ENCODE measurements at regions not wholly inside any gene's neighbourhood (a gene's known extent, or its start where the extent isn't known, plus 50 kb on each side); places are given as distances from the start of the nearest gene placed in this dataset.

DNA sequence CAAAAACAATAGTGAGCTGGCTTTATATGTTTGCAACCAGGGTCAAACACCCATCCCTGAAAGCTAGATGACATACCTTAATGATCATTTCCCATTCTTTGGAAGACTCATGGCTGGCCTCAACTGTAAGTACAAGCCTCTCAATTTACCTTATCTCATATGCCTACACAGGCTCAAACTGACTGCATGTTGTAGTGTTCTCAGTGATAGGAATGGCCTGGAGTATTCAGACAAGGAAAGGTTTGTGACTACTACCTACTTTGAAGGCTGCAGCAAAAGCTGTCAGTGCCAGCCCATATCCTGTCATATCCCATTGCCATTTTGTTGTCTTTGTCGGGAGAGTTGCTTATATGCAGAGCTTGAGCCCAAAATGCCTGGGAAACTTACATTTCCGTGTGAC is 205.2 kb upstream of the MOCS1 start:
- Histone ChIP-seq H3K36me3 (ENCODE audit: insufficient read depth, low read length) (no peaks in the 10 kb centered on the region), H3K4me3 (ENCODE audit: low read length) (no peak overlapping the region), H3K27ac (ENCODE audit: low read length) (no peak overlapping the region), H3K9me2 (ENCODE audit: insufficient read depth, low read length) (no peaks in the 10 kb centered on the region), H3K9ac (ENCODE audit: low read length) (no peak overlapping the region), H3K9me3 (ENCODE audit: low read length) (no peaks in the 10 kb centered on the region), H3F3A (ENCODE audit: insufficient read depth, low read length, poor library complexity, severe bottlenecking) (no peaks in the 10 kb centered on the region), H3K4me2 (ENCODE audit: low read length) (no peak overlapping the region), H2AFZ (ENCODE audit: low read depth, low read length) (no peak overlapping the region), H3K79me2 (replicated peaks; ENCODE audit: insufficient read depth, low read length) (no peaks in the 10 kb centered on the region), H3K27me3 (ENCODE audit: insufficient read depth, low read depth, low read length) (no peaks in the 10 kb centered on the region), H4K20me1 (ENCODE audit: insufficient read depth) (no peaks in the 10 kb centered on the region)
- TF ChIP-seq, protein P1, sequence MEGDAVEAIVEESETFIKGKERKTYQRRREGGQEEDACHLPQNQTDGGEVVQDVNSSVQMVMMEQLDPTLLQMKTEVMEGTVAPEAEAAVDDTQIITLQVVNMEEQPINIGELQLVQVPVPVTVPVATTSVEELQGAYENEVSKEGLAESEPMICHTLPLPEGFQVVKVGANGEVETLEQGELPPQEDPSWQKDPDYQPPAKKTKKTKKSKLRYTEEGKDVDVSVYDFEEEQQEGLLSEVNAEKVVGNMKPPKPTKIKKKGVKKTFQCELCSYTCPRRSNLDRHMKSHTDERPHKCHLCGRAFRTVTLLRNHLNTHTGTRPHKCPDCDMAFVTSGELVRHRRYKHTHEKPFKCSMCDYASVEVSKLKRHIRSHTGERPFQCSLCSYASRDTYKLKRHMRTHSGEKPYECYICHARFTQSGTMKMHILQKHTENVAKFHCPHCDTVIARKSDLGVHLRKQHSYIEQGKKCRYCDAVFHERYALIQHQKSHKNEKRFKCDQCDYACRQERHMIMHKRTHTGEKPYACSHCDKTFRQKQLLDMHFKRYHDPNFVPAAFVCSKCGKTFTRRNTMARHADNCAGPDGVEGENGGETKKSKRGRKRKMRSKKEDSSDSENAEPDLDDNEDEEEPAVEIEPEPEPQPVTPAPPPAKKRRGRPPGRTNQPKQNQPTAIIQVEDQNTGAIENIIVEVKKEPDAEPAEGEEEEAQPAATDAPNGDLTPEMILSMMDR (IDR thresholded peaks at IDR 0.05; ENCODE audit: poor library complexity, severe bottlenecking): no peak
- TF ChIP-seq EZH2 (IDR thresholded peaks at IDR 0.05; ENCODE audit: borderline replicate concordance, insufficient read depth, low read length, poor library complexity, severe bottlenecking) (no peak), POLR2AphosphoS5 (IDR thresholded peaks at IDR 0.05) (no peak), SMC3 (conservative IDR thresholded peaks at IDR 0.05; ENCODE audit: poor library complexity) (no peak), RAD21 (conservative IDR thresholded peaks at IDR 0.05) (no peak), TAF1 (IDR thresholded peaks at IDR 0.05; ENCODE audit: low read depth) (no peak), EP300 (conservative IDR thresholded peaks at IDR 0.05; ENCODE audit: poor library complexity, severe bottlenecking) (no peak), MXI1 (conservative IDR thresholded peaks at IDR 0.05; ENCODE audit: poor library complexity, severe bottlenecking) (no peak)
- TF ChIP-seq, protein P2, sequence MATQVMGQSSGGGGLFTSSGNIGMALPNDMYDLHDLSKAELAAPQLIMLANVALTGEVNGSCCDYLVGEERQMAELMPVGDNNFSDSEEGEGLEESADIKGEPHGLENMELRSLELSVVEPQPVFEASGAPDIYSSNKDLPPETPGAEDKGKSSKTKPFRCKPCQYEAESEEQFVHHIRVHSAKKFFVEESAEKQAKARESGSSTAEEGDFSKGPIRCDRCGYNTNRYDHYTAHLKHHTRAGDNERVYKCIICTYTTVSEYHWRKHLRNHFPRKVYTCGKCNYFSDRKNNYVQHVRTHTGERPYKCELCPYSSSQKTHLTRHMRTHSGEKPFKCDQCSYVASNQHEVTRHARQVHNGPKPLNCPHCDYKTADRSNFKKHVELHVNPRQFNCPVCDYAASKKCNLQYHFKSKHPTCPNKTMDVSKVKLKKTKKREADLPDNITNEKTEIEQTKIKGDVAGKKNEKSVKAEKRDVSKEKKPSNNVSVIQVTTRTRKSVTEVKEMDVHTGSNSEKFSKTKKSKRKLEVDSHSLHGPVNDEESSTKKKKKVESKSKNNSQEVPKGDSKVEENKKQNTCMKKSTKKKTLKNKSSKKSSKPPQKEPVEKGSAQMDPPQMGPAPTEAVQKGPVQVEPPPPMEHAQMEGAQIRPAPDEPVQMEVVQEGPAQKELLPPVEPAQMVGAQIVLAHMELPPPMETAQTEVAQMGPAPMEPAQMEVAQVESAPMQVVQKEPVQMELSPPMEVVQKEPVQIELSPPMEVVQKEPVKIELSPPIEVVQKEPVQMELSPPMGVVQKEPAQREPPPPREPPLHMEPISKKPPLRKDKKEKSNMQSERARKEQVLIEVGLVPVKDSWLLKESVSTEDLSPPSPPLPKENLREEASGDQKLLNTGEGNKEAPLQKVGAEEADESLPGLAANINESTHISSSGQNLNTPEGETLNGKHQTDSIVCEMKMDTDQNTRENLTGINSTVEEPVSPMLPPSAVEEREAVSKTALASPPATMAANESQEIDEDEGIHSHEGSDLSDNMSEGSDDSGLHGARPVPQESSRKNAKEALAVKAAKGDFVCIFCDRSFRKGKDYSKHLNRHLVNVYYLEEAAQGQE (IDR thresholded peaks at IDR 0.05; ENCODE audit: borderline replicate concordance): no peak

DNA sequence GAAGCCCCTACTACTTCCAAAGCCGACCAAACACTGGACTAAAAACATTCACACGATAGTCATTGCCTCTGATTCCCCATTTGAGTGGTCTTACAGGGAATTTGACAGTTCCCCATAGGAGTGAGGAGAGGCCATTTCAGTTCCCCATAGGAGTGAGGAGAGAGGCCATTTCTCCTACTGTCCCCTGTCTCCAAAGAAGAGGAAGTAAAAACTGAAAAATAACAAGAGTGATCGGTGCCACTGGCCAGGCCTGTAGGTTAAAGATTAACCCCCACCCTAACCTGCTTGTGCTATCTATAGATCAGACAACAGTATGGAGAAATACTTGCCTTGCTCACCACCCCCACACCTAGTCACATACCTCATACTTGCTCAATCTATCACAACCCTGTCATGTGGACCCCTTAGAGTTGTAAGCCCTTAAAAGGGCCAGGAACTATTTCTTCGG is 204.0 kb upstream of the MOCS1 start:
- H3K9ac ChIP-seq (ENCODE audit: low read length): no peak overlapping the region
- H3K27me3 ChIP-seq (ENCODE audit: insufficient read depth, low read depth, low read length): no peaks in the 10 kb centered on the region
- no peaks in the 10 kb centered on the region for H3K36me3 ChIP-seq (ENCODE audit: insufficient read depth, low read length)
- no peak overlapping the region for H3K27ac ChIP-seq (ENCODE audit: low read length)
- H3K4me2 ChIP-seq (ENCODE audit: low read length): no peak overlapping the region
- no peak overlapping the region for H2AFZ ChIP-seq (ENCODE audit: low read depth, low read length)
- H4K20me1 ChIP-seq (ENCODE audit: insufficient read depth): no peaks in the 10 kb centered on the region
- no peaks in the 10 kb centered on the region for H3F3A ChIP-seq (ENCODE audit: insufficient read depth, low read length, poor library complexity, severe bottlenecking)
- H3K4me3 ChIP-seq (ENCODE audit: low read length): no peak overlapping the region
- no peaks in the 10 kb centered on the region for H3K9me3 ChIP-seq (ENCODE audit: low read length)
- no peaks in the 10 kb centered on the region for H3K9me2 ChIP-seq (ENCODE audit: insufficient read depth, low read length)
- no peaks in the 10 kb centered on the region for H3K79me2 ChIP-seq (replicated peaks; ENCODE audit: insufficient read depth, low read length)
- TF ChIP-seq POLR2AphosphoS5 (IDR thresholded peaks at IDR 0.05): no peak
- TF ChIP-seq, protein P2 (IDR thresholded peaks at IDR 0.05; ENCODE audit: borderline replicate concordance): no peak
- TF ChIP-seq MXI1 (conservative IDR thresholded peaks at IDR 0.05; ENCODE audit: poor library complexity, severe bottlenecking): no peak
- TF ChIP-seq RAD21 (conservative IDR thresholded peaks at IDR 0.05): no peak
- TF ChIP-seq TAF1 (IDR thresholded peaks at IDR 0.05; ENCODE audit: low read depth): no peak
- no peak for TF ChIP-seq EP300 (conservative IDR thresholded peaks at IDR 0.05; ENCODE audit: poor library complexity, severe bottlenecking)
- TF ChIP-seq SMC3 (conservative IDR thresholded peaks at IDR 0.05; ENCODE audit: poor library complexity): no peak
- TF ChIP-seq EZH2 (IDR thresholded peaks at IDR 0.05; ENCODE audit: borderline replicate concordance, insufficient read depth, low read length, poor library complexity, severe bottlenecking): no peak
- TF ChIP-seq, protein P1 (IDR thresholded peaks at IDR 0.05; ENCODE audit: poor library complexity, severe bottlenecking): no peak

Measured in neural cell (in vitro differentiated cells).